BLaER1 treated with 17β-estradiol and CSF1 and Interleukin-3, amounts not matched to agents 10 nM and 100 nM (cell line): ENCODE measurements at regions not wholly inside any gene's neighbourhood (a gene's known extent, or its start where the extent isn't known, plus 50 kb on each side); places are given as distances from the start of the nearest gene placed in this dataset.

ENCODE experiments used
- H3K27ac ChIP-seq, 11 experiments: shearing (Covaris generic); formaldehyde crosslinking; 2 replicates each; pipeline ENCODE4 v1.8.1; 2022
- H3K27me3 ChIP-seq, 11 experiments: shearing (Covaris generic); formaldehyde crosslinking; 2 replicates each; pipeline ENCODE4 v1.8.1; 2022
- H3K36me3 ChIP-seq, 11 experiments: shearing (Covaris generic); formaldehyde crosslinking; 2 replicates each; pipeline ENCODE4 v1.8.1; 2022
- H3K4me1 ChIP-seq, 10 experiments: shearing (Covaris generic); formaldehyde crosslinking; 2 replicates each; pipeline ENCODE4 v1.8.1; 2022
- H3K4me2 ChIP-seq, 11 experiments: shearing (Covaris generic); formaldehyde crosslinking; 2 replicates each; pipeline ENCODE4 v1.8.1; 2022
- H3K4me3 ChIP-seq, 10 experiments: shearing (Covaris generic); formaldehyde crosslinking; 2 replicates each; pipeline ENCODE4 v1.8.1; 2022
- H3K9ac ChIP-seq, 11 experiments: shearing (Covaris generic); formaldehyde crosslinking; 2 replicates each; pipeline ENCODE4 v1.8.1; 2022
- H3K9me3 ChIP-seq, 11 experiments: shearing (Covaris generic); formaldehyde crosslinking; replicated peaks in 1 of 11; 2 replicates each; pipeline ENCODE4 v1.8.1; 2022
- H4K20me1 ChIP-seq, 11 experiments: shearing (Covaris generic); formaldehyde crosslinking; 2 replicates each; pipeline ENCODE4 v1.8.1; 2022
- Cebpa-rat ChIP-seq, 11 experiments: shearing (Covaris generic); IDR thresholded peaks; 2 replicates each; pipeline ENCODE4 v1.8.1; 2022

DNA sequence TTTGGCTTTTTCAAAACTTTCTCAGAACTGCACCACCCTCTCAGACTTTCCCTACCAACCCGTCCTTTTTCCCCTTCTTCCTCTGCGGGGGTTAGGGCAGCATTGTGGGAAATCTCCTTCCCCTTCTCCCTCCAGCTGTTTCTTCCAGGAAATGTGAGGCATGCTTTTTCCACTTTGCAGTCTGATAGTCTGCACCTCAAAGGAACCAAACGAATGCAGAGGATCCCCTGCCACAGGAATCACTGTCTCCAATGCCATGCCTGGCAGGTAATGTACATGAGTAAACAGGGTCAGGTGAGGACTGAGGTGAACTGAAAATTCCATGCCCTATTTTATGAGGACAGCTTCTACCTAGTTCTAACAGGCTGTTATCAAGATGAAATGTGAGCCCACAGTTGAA, 218.4 kb downstream of the BCAS1 start:
- Histone ChIP-seq H3K36me3 (no peaks in the 10 kb centered on the region), H3K4me2 (peak overlapping the region; percentile 7 to 65 (median 42); a peak in 20 of 22 replicates), H3K27ac (peak overlapping the region in 1 of 11 experiments; percentile 35; a peak in 3 of 22 replicates), H4K20me1 (no peaks in the 10 kb centered on the region), H3K4me1 (peaks cover 35 to 74% (median 49%) of the 10 kb centered on the region in 10 experiments), H3K9me3 (peaks cover 0 to 8% (median 0%) of the 10 kb centered on the region in 11 experiments; a peak in 4 of 22 replicates), H3K9ac (peak overlapping the region in 3 of 11 experiments; percentile 20 to 44 (median 21); a peak in 3 of 22 replicates), H3K27me3 (no peaks in the 10 kb centered on the region), H3K4me3 (no peak overlapping the region)
- TF ChIP-seq Cebpa-rat (IDR thresholded peaks at IDR 0.05): no peak

DNA sequence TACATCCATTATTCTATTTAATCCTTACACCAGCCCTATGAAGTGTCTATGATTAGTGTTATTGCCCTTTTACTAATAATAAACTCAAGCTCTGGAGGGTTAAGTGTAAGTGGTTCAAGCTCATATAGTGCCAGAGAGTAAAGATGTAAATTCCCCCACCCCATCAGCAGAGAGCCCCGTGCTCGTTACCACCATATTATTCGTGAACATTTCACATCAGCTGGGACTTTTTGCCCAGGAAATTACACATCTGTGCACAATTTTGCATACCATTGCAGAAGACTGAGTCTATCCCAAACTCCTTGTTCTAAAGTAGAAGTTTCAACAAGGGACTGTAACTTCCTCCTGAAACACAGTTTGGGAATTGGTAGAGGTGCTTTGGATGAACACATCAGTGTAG, 220.1 kb downstream of the BCAS1 start:
- Histone ChIP-seq H3K9me3 (peaks cover 0 to 8% (median 0%) of the 10 kb centered on the region in 11 experiments; a peak in 4 of 22 replicates), H3K27me3 (no peaks in the 10 kb centered on the region), H4K20me1 (no peaks in the 10 kb centered on the region), H3K36me3 (no peaks in the 10 kb centered on the region), H3K4me1 (peaks cover 42 to 72% (median 50%) of the 10 kb centered on the region in 10 experiments), H3K4me2 (peak overlapping the region in 3 of 11 experiments; percentile 52 to 58 (median 52); a peak in 6 of 22 replicates), H3K4me3 (no peak overlapping the region), H3K9ac (no peak overlapping the region), H3K27ac (no peak overlapping the region)
- no peak for TF ChIP-seq Cebpa-rat (IDR thresholded peaks at IDR 0.05)

DNA sequence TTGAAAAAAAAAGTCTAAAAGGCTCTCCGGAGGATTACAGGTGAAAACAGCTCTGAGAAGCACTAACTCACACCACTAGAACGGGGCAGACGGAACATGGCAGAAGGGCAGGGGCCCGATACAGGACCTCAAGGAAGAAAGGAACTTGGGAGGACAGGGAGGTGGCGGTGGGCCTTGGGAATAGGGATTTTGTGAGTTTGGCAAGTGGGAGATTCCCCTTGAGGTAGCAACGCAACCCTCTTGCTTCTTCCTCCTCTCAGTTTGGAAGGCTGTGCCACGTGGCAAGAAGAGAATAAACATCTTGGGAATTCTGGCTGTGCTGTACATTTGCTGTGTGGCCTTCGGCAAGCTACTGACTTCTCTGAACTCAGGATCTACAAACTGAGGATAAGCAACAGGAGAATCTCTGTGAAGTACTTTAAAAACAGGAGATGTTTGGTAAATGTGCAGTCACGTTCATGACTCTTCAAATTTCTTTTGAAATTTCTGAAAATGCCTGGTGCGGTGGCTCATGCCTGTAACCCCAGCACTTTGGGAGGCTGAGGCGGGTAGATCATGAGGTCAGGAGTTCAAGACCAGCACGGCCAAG, 220.8 kb downstream of the BCAS1 start:
- no peak for TF ChIP-seq Cebpa-rat (IDR thresholded peaks at IDR 0.05)
- H3K4me2 ChIP-seq: peak overlapping the region in 3 of 11 experiments; percentile 18 to 58 (median 46); a peak in 6 of 22 replicates

DNA sequence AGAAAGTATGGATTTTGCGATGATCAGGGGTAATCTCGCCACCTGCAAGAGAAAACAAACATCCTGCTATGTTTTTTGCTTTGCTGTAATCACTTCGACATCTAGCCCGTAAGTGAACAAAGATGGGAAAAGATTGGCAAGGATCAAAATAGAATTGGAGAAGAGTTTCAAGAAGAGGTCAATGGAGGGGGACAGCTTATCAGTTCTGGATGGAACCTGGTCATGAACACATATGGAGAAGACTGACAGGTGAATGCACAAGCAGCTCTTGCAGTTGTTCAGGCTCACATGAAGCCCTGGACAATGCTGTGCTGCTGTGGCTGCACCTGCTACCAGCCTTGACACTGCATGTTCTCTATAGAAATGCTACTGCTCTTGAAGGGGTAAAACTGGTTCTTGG, 222.1 kb downstream of the BCAS1 start:
- H3K4me3 ChIP-seq: peak overlapping the region in 2 of 10 experiments; percentile 5 to 18; a peak in 1 of 20 replicates
- H3K4me1 ChIP-seq: peaks cover 43 to 80% (median 58%) of the 10 kb centered on the region in 10 experiments
- TF ChIP-seq Cebpa-rat (IDR thresholded peaks at IDR 0.05): no peak
- peak overlapping the region; percentile 71 to 86 (median 79); a peak in 20 of 22 replicates for H3K27ac ChIP-seq
- H4K20me1 ChIP-seq: no peaks in the 10 kb centered on the region
- H3K9me3 ChIP-seq: peaks cover 0 to 15% (median 10%) of the 10 kb centered on the region in 11 experiments; a peak in 15 of 22 replicates
- H3K9ac ChIP-seq: peak overlapping the region in 6 of 11 experiments; percentile 38 to 69 (median 62); a peak in 10 of 22 replicates
- H3K36me3 ChIP-seq: no peaks in the 10 kb centered on the region
- H3K27me3 ChIP-seq: no peaks in the 10 kb centered on the region
- H3K4me2 ChIP-seq: peak overlapping the region; percentile 70 to 96 (median 79)

More for the DNA sequence above, 220.8 kb downstream of the BCAS1 start:
- peaks cover 43 to 74% (median 53%) of the 10 kb centered on the region in 10 experiments for H3K4me1 ChIP-seq
- H3K4me3 ChIP-seq: no peak overlapping the region
- no peaks in the 10 kb centered on the region for H3K27me3 ChIP-seq
- H3K9ac ChIP-seq: no peak overlapping the region
- peaks cover 0 to 10% (median 0%) of the 10 kb centered on the region in 11 experiments; a peak in 5 of 22 replicates for H3K9me3 ChIP-seq
- no peaks in the 10 kb centered on the region for H3K36me3 ChIP-seq
- H3K27ac ChIP-seq: peak overlapping the region in 4 of 11 experiments; percentile 1 to 37 (median 27); a peak in 6 of 22 replicates
- H4K20me1 ChIP-seq: no peaks in the 10 kb centered on the region

DNA sequence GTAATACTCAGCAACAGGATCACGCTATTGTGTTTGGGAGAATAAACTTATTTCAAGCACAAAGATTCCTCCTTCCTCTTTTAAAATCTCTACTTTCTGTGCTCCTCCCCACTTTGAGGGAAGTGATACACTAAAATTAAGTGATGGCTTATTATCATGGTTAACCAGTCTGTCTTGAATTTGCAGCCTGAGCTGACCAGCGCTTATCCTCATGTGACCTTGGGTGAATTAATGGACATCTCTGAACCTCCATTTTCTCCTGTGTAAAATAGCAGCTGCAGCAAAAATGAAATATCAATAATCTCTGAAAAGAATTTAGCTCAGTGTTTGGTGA, 222.6 kb downstream of the BCAS1 start:
- no peaks in the 10 kb centered on the region for H4K20me1 ChIP-seq
- H3K36me3 ChIP-seq: no peaks in the 10 kb centered on the region
- H3K4me2 ChIP-seq: peak overlapping the region; percentile 70 to 96 (median 79)
- peak overlapping the region; percentile 38 to 69 (median 63); a peak in 19 of 22 replicates for H3K9ac ChIP-seq
- no peaks in the 10 kb centered on the region for H3K27me3 ChIP-seq
- TF ChIP-seq Cebpa-rat (IDR thresholded peaks at IDR 0.05): no peak
- H3K4me3 ChIP-seq: peak overlapping the region in 8 of 10 experiments; percentile 2 to 50 (median 22); a peak in 9 of 20 replicates
- peaks cover 0 to 17% (median 12%) of the 10 kb centered on the region in 11 experiments; a peak in 15 of 22 replicates for H3K9me3 ChIP-seq
- H3K27ac ChIP-seq: peak overlapping the region; percentile 71 to 86 (median 79)
- H3K4me1 ChIP-seq: peaks cover 44 to 85% (median 63%) of the 10 kb centered on the region in 10 experiments

DNA sequence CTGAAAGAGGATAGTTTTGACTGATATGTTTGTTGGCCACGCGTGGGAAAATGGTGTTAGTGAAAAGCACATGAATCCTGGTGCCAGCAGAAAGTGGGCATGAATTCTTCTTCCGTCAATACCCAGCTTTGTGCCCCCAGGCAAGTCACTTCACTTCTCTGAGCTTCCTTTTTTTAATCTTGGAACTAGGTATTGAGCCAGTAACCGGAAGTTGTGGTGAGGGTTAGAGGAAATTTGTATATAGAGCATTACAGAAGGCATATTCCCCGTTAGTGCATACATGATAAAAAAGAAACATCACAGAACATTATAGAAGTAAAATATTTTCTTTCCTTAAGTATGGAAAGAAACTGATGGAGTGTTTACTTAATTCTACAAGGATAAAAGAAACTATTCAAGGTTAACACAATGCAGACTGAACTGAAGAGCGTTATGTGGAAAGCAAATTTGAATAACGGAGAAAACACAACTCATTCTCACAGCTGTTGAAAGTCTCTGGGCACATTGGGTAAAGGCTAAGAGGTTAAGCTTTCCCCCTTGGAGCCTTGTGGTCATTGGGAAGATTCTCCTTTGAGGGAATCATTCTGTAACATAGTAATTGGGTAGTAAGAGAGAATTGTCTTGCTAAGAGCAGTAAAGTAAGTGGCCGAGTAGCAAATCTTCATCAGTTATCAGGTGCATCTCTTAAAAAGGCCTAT, 223.1 kb downstream of the BCAS1 start:
- Histone ChIP-seq H3K4me3 (peak overlapping the region in 8 of 10 experiments; percentile 2 to 50 (median 22); a peak in 12 of 20 replicates), H3K4me1 (peaks cover 49 to 86% (median 67%) of the 10 kb centered on the region in 10 experiments), H3K9ac (peak overlapping the region; percentile 38 to 69 (median 63); a peak in 20 of 22 replicates), H3K27ac (peak overlapping the region; percentile 71 to 86 (median 79)), H3K27me3 (no peaks in the 10 kb centered on the region), H3K4me2 (peak overlapping the region; percentile 70 to 96 (median 79)), H3K36me3 (no peaks in the 10 kb centered on the region), H4K20me1 (no peaks in the 10 kb centered on the region), H3K9me3 (peaks cover 0 to 17% (median 12%) of the 10 kb centered on the region in 11 experiments; a peak in 15 of 22 replicates)
- no peak for TF ChIP-seq Cebpa-rat (IDR thresholded peaks at IDR 0.05)

DNA sequence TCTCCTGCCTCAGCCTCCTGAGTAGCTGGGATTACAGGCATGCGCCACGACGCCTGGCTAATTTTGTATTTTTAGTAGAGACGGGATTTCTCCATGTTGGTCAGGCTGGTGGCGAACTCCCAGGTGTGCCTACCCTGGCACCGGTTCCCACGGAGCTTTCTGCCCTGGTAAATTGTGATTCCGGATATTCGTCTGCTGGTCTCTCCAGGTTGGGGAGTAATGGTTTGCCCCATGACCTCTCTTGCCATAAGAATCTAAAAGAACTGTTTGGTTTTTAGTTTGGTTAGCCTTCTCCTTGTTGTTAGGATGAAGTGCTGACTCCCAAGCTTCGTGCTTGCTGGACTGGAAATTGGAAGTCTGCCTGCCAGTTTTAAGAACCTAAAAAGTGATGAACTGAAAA, 223.8 kb downstream of the BCAS1 start:
- no peak for TF ChIP-seq Cebpa-rat (IDR thresholded peaks at IDR 0.05)
- Histone ChIP-seq H3K4me3 (peak overlapping the region in 3 of 10 experiments; percentile 18 to 50 (median 21); a peak in 4 of 20 replicates), H3K4me1 (peaks cover 50 to 86% (median 66%) of the 10 kb centered on the region in 10 experiments), H3K9me3 (peaks cover 0 to 17% (median 12%) of the 10 kb centered on the region in 11 experiments; a peak in 15 of 22 replicates), H3K9ac (peak overlapping the region in 10 of 11 experiments; percentile 22 to 69 (median 62); a peak in 18 of 22 replicates), H3K36me3 (no peaks in the 10 kb centered on the region), H3K27ac (peak overlapping the region; percentile 71 to 86 (median 79); a peak in 21 of 22 replicates), H3K4me2 (peak overlapping the region; percentile 70 to 96 (median 79)), H4K20me1 (no peaks in the 10 kb centered on the region), H3K27me3 (no peaks in the 10 kb centered on the region)

DNA sequence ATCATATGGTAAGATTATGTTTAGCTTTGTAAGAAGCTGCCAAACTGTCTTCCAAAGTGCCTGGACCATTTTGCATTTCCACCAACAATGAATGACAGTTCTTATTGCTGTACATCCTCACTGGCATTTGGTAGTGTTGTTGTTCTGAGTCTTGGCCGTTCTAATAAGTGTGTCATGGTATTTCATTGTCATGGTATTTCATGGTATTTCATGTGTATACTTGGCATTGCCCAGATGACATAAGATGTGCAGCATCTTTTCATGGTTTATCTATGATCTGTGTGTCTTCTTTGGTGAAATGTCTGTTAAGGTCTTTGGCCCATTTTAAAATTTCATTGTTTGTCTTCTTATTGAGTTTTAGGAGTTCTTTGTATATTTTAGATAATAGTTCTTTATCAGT, 224.4 kb downstream of the BCAS1 start:
- no peak overlapping the region for H3K4me3 ChIP-seq
- H3K4me1 ChIP-seq: peaks cover 50 to 84% (median 65%) of the 10 kb centered on the region in 10 experiments
- no peaks in the 10 kb centered on the region for H4K20me1 ChIP-seq
- no peaks in the 10 kb centered on the region for H3K27me3 ChIP-seq
- H3K27ac ChIP-seq: peak overlapping the region in 6 of 11 experiments; percentile 71 to 86 (median 80); a peak in 7 of 22 replicates
- TF ChIP-seq Cebpa-rat (IDR thresholded peaks at IDR 0.05): no peak
- H3K9ac ChIP-seq: no peak overlapping the region
- H3K9me3 ChIP-seq: peaks cover 0 to 17% (median 12%) of the 10 kb centered on the region in 11 experiments; a peak in 15 of 22 replicates
- H3K36me3 ChIP-seq: no peaks in the 10 kb centered on the region
- peak overlapping the region in 7 of 11 experiments; percentile 77 to 96 (median 81); a peak in 13 of 22 replicates for H3K4me2 ChIP-seq
